ENCODE measurements at regions not wholly inside any gene's neighbourhood (a gene's known extent, or its start where the extent isn't known, plus 50 kb on each side); places are given as distances from the start of the nearest gene placed in this dataset.
A peak's percentile ranks its signal among the peaks of the same experiment; 100 is the strongest.
"Not testable (repeated sequence)": the region's sequence is repeated elsewhere in the genome, so short reads cannot be mapped to it uniquely, and the experiment has no call there.

DNA sequence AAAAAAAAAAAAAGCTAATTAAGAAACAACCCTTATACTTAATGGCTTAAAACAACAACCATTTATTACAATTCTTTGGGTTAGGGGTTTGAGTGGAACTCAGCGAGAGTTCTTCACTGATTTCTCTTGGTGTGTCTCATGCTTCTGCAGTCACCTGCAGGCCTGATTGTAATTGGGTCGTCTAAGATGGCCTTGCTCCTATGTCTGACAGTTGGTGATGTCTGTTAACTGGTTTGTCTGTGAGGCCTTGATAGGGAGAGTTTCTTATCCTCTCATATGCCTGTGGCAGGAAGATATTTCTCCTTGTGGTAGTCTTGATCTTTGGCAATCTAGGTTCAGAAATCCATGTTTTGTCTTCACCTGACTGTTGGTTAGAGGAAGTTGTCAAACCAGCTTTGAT, 85.2 kb upstream of the NUTM2F start:
- H3K4me1 ChIP-seq; H3K36me3 Mint-ChIP-seq; H3K9ac ChIP-seq; H3K27ac ChIP-seq; H3K27me3 ChIP-seq; H3K4me3 Mint-ChIP-seq; H3K36me3 ChIP-seq; DNase-seq (ENCODE audit: low spot score); H3K27ac Mint-ChIP-seq; H2AFZ ChIP-seq (replicated peaks); H4K20me1 ChIP-seq (ENCODE audit: low read depth); H3K4me2 ChIP-seq; H3K27me3 Mint-ChIP-seq (ENCODE audit: insufficient read depth, low read depth); H3K4me3 ChIP-seq; H3K9me3 Mint-ChIP-seq; H3F3A ChIP-seq (ENCODE audit: low read depth); H3K9me3 ChIP-seq (ENCODE audit: low read depth); H3K4me1 Mint-ChIP-seq: not testable (repeated sequence)
- peaks cover 41% of the 10 kb centered on the region for H3K79me2 ChIP-seq (ENCODE audit: low read depth)

DNA sequence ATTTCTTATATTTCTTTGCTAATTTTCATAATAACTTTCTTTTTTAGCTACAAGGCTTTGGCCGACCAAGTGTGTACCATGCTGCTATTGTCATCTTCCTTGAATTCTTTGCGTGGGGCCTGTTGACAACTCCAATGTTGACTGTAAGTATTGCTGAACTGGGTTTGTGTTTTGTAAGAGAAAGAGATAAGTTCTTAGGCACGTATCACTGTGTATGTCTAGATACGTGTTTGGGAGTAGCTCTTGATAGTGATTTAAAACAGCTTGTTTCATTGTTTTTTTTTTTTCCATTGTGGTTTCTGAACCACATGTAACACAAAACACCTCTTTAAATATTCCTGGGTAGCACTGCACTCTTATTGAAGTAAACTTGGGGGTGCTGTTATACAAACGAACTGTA, 86.7 kb upstream of the NUTM2F start:
- H3K4me1 Mint-ChIP-seq; H3K36me3 ChIP-seq; H3K9me3 ChIP-seq (ENCODE audit: low read depth); H3K4me2 ChIP-seq; H3K9me3 Mint-ChIP-seq; DNase-seq (ENCODE audit: low spot score); H3K4me3 Mint-ChIP-seq; H3F3A ChIP-seq (ENCODE audit: low read depth); H4K20me1 ChIP-seq (ENCODE audit: low read depth); H3K4me1 ChIP-seq; H3K27me3 ChIP-seq; H3K27me3 Mint-ChIP-seq (ENCODE audit: insufficient read depth, low read depth); H3K27ac ChIP-seq; H3K36me3 Mint-ChIP-seq; H2AFZ ChIP-seq (replicated peaks); H3K9ac ChIP-seq; H3K4me3 ChIP-seq; H3K27ac Mint-ChIP-seq: not testable (repeated sequence)
- H3K79me2 ChIP-seq (ENCODE audit: low read depth): peaks cover 34% of the 10 kb centered on the region

GRCh38 chr9:94420098-94420497, 91.7 kb upstream of the NUTM2F start:
- H3K9ac ChIP-seq; H3K36me3 Mint-ChIP-seq; H3K9me3 Mint-ChIP-seq; H3K4me2 ChIP-seq; H4K20me1 ChIP-seq (ENCODE audit: low read depth); H3K9me3 ChIP-seq (ENCODE audit: low read depth); H2AFZ ChIP-seq (replicated peaks); H3K79me2 ChIP-seq (ENCODE audit: low read depth); H3K27me3 Mint-ChIP-seq (ENCODE audit: insufficient read depth, low read depth); H3K4me1 ChIP-seq; H3K4me3 Mint-ChIP-seq; H3K4me3 ChIP-seq; H3K27me3 ChIP-seq; H3K27ac ChIP-seq; H3K4me1 Mint-ChIP-seq; H3K36me3 ChIP-seq; H3F3A ChIP-seq (ENCODE audit: low read depth): not testable (repeated sequence)
- DNase-seq (ENCODE audit: low spot score): peak; percentile 29
- H3K27ac Mint-ChIP-seq: peak overlapping the region; percentile 17

DNA sequence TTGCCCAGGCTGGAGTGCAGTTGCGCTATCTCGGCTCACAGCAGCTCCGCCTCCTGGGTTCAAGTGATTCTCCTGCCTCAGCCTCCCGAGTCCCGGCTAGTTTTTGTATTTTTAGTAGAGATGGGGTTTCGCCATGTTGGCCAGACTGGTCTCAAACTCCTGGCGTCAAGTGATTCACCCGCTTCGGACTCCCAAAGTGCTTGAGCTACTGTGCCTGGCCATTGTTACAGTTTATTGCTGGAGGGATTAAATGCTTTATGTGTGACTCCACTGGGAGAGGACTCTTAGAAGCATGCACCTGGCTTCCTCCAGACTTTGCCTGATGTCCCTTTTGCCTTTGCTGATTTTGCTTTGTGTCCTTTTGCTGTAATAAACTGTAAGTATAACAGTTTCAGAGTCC, 93.5 kb upstream of the NUTM2F start:
- DNase-seq (ENCODE audit: low spot score); H3K9me3 Mint-ChIP-seq; H3F3A ChIP-seq (ENCODE audit: low read depth); H3K27me3 ChIP-seq; H3K36me3 ChIP-seq; H3K9ac ChIP-seq; H3K36me3 Mint-ChIP-seq; H3K4me2 ChIP-seq; H3K4me3 Mint-ChIP-seq; H3K9me3 ChIP-seq (ENCODE audit: low read depth); H3K27ac ChIP-seq; H3K4me1 ChIP-seq; H3K4me3 ChIP-seq; H3K79me2 ChIP-seq (ENCODE audit: low read depth); H4K20me1 ChIP-seq (ENCODE audit: low read depth); H3K4me1 Mint-ChIP-seq; H3K27ac Mint-ChIP-seq; H3K27me3 Mint-ChIP-seq (ENCODE audit: insufficient read depth, low read depth); H2AFZ ChIP-seq (replicated peaks): not testable (repeated sequence)

- not testable (repeated sequence) for H3K27ac Mint-ChIP-seq; H3K4me3 ChIP-seq; H3K9me3 Mint-ChIP-seq; H3K4me1 ChIP-seq; H3K36me3 Mint-ChIP-seq; H3K27ac ChIP-seq; H2AFZ ChIP-seq (replicated peaks); H4K20me1 ChIP-seq (ENCODE audit: low read depth); H3K36me3 ChIP-seq; H3K9me3 ChIP-seq (ENCODE audit: low read depth); H3K9ac ChIP-seq; H3K27me3 Mint-ChIP-seq (ENCODE audit: insufficient read depth, low read depth); H3K79me2 ChIP-seq (ENCODE audit: low read depth); H3K4me3 Mint-ChIP-seq; H3K4me2 ChIP-seq; H3F3A ChIP-seq (ENCODE audit: low read depth); H3K27me3 ChIP-seq; DNase-seq (ENCODE audit: low spot score); H3K4me1 Mint-ChIP-seq
Observed at GRCh38 chr9:94425312-94425711, 96.9 kb upstream of the NUTM2F start.

DNA sequence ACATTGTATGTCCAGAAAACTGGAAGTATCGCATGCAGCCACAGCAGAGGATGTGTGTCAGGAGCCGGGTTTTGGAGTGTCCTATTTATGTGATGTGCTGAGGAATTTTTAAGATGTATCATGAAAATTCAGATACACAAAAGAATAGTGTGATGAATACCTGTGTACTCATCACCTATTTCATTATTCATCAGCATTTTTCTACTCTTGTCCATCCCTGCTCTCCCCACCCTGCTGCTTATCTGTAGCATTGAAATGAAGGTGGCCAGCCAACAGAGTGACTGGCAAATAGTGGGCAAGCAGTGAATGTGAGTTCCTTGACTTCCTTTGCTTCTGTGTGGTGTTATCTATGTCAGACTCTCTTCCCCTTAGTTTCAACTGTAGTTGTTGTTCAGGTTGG, 108.7 kb upstream of the NUTM2F start:
- H3K4me2 ChIP-seq; H4K20me1 ChIP-seq (ENCODE audit: low read depth); H3K9me3 ChIP-seq (ENCODE audit: low read depth); H3K27ac Mint-ChIP-seq; H3K4me1 Mint-ChIP-seq; H3K9ac ChIP-seq; H3K27me3 ChIP-seq; H3K36me3 ChIP-seq; H2AFZ ChIP-seq (replicated peaks); H3K4me1 ChIP-seq; H3K9me3 Mint-ChIP-seq; H3K79me2 ChIP-seq (ENCODE audit: low read depth); H3F3A ChIP-seq (ENCODE audit: low read depth); H3K27ac ChIP-seq; H3K4me3 ChIP-seq; DNase-seq (ENCODE audit: low spot score); H3K4me3 Mint-ChIP-seq; H3K27me3 Mint-ChIP-seq (ENCODE audit: insufficient read depth, low read depth): not testable (repeated sequence)
- peaks cover 17% of the 10 kb centered on the region for H3K36me3 Mint-ChIP-seq

GRCh38 chr9:94438336-94438735, 109.9 kb upstream of the NUTM2F start:
- H2AFZ ChIP-seq (replicated peaks); H3K27ac ChIP-seq; H3K9ac ChIP-seq; H3F3A ChIP-seq (ENCODE audit: low read depth); H4K20me1 ChIP-seq (ENCODE audit: low read depth); H3K36me3 ChIP-seq; H3K27ac Mint-ChIP-seq; H3K4me3 ChIP-seq; H3K9me3 Mint-ChIP-seq; H3K4me3 Mint-ChIP-seq; H3K27me3 Mint-ChIP-seq (ENCODE audit: insufficient read depth, low read depth); H3K27me3 ChIP-seq; H3K79me2 ChIP-seq (ENCODE audit: low read depth); H3K4me1 Mint-ChIP-seq; H3K4me2 ChIP-seq; H3K9me3 ChIP-seq (ENCODE audit: low read depth); H3K4me1 ChIP-seq; DNase-seq (ENCODE audit: low spot score): not testable (repeated sequence)
- H3K36me3 Mint-ChIP-seq: peaks cover 21% of the 10 kb centered on the region

DNA sequence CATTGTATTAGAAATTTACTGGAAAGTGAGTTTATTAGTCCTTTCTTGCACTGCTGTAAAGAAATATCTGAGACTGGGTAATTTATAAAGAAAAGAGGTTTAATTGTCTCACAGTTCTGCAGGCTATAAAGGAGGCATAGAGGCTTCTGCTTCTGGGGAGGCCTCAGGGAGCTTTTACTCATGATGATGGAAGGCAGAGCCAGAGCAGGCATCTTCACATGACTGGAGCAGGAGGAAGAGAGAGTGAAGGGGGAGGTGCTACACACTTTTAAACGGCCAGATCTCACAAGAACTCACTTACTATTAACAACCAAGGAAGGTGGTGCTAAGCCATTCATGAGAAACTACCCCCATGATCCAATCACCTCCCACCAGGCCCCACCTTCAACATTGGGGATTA, 112.7 kb upstream of the NUTM2F start:
- H3K4me3 ChIP-seq; DNase-seq (ENCODE audit: low spot score); H3K27ac ChIP-seq; H3K4me3 Mint-ChIP-seq; H3F3A ChIP-seq (ENCODE audit: low read depth); H3K27ac Mint-ChIP-seq; H3K36me3 ChIP-seq; H2AFZ ChIP-seq (replicated peaks); H4K20me1 ChIP-seq (ENCODE audit: low read depth); H3K79me2 ChIP-seq (ENCODE audit: low read depth); H3K27me3 Mint-ChIP-seq (ENCODE audit: insufficient read depth, low read depth); H3K27me3 ChIP-seq; H3K9me3 ChIP-seq (ENCODE audit: low read depth); H3K9ac ChIP-seq; H3K9me3 Mint-ChIP-seq; H3K4me2 ChIP-seq: not testable (repeated sequence)
- Mint-ChIP-seq H3K4me1 (peaks cover 12% of the 10 kb centered on the region), H3K36me3 (peaks cover 21% of the 10 kb centered on the region)
- peaks cover 33% of the 10 kb centered on the region for H3K4me1 ChIP-seq

All from neural progenitor cell (in vitro differentiated cells).